Stimulated activated naive CD8-positive, alpha-beta T cell treated with anti-CD3 and anti-CD28 coated beads, Interleukin-15, Interleukin-2, amounts not matched to agents 100 ng/mL and 50 ng/mL, for 24 hours (primary cell): ENCODE measurements at regions not wholly inside any gene's neighbourhood (a gene's known extent, or its start where the extent isn't known, plus 50 kb on each side); places are given as distances from the start of the nearest gene placed in this dataset.
"Not testable (repeated sequence)": the region's sequence is repeated elsewhere in the genome, so short reads cannot be mapped to it uniquely, and the experiment has no call there.

Source experiments
- H3K27ac Mint-ChIP-seq: one replicate; pipeline ENCODE4 v1.8.0; 2021; ENCODE audit warnings: mild to moderate bottlenecking, mixed read lengths
- H3K27me3 Mint-ChIP-seq: one replicate; pipeline ENCODE4 v1.8.0; 2021; ENCODE audit warnings: mixed read lengths
- H3K36me3 Mint-ChIP-seq: one replicate; pipeline ENCODE4 v1.8.0; 2021; ENCODE audit warnings: low read depth, mixed read lengths
- H3K4me1 Mint-ChIP-seq: one replicate; pipeline ENCODE4 v1.8.0; 2021; ENCODE audit warnings: low read depth, mixed read lengths
- H3K4me3 Mint-ChIP-seq: one replicate; pipeline ENCODE4 v1.8.0; 2021; ENCODE audit warnings: mild to moderate bottlenecking, mixed read lengths
- H3K9me3 Mint-ChIP-seq: one replicate; pipeline ENCODE4 v1.8.0; 2021; ENCODE audit warnings: mixed read lengths

- not testable (repeated sequence) for H3K9me3 Mint-ChIP-seq, H3K4me3 Mint-ChIP-seq, H3K27ac Mint-ChIP-seq, H3K27me3 Mint-ChIP-seq, H3K4me1 Mint-ChIP-seq, H3K36me3 Mint-ChIP-seq
Measured at GRCh38 chr15:20211508-20211907, 330.1 kb downstream of the GOLGA6L6 start.

GRCh38 chr15:20209973-20210372 is 331.6 kb downstream of the GOLGA6L6 start:
- H3K9me3 Mint-ChIP-seq, H3K27me3 Mint-ChIP-seq, H3K27ac Mint-ChIP-seq, H3K4me1 Mint-ChIP-seq, H3K4me3 Mint-ChIP-seq, H3K36me3 Mint-ChIP-seq: not testable (repeated sequence)

GRCh38 chr15:20207607-20208006 is 334.0 kb downstream of the GOLGA6L6 start:
- H3K9me3 Mint-ChIP-seq, H3K4me3 Mint-ChIP-seq, H3K27me3 Mint-ChIP-seq: not testable (repeated sequence)

GRCh38 chr15:20207198-20207597 is 334.4 kb downstream of the GOLGA6L6 start:
- not testable (repeated sequence) for H3K27ac Mint-ChIP-seq, H3K9me3 Mint-ChIP-seq, H3K4me3 Mint-ChIP-seq, H3K27me3 Mint-ChIP-seq, H3K36me3 Mint-ChIP-seq, H3K4me1 Mint-ChIP-seq

More at GRCh38 chr15:20207607-20208006, 334.0 kb downstream of the GOLGA6L6 start:
- not testable (repeated sequence) for H3K36me3 Mint-ChIP-seq, H3K27ac Mint-ChIP-seq, H3K4me1 Mint-ChIP-seq

- not testable (repeated sequence) for H3K4me3 Mint-ChIP-seq, H3K36me3 Mint-ChIP-seq, H3K4me1 Mint-ChIP-seq, H3K9me3 Mint-ChIP-seq, H3K27ac Mint-ChIP-seq, H3K27me3 Mint-ChIP-seq
Measured at GRCh38 chr15:20204177-20204866, 337.3 kb downstream of the GOLGA6L6 start.

- H3K27me3 Mint-ChIP-seq, H3K27ac Mint-ChIP-seq, H3K9me3 Mint-ChIP-seq, H3K36me3 Mint-ChIP-seq, H3K4me3 Mint-ChIP-seq, H3K4me1 Mint-ChIP-seq: not testable (repeated sequence)
Measured at GRCh38 chr15:20203649-20204150, 337.9 kb downstream of the GOLGA6L6 start.

- not testable (repeated sequence) for H3K4me3 Mint-ChIP-seq, H3K27me3 Mint-ChIP-seq, H3K9me3 Mint-ChIP-seq, H3K4me1 Mint-ChIP-seq, H3K36me3 Mint-ChIP-seq, H3K27ac Mint-ChIP-seq
Measured at GRCh38 chr15:20194591-20195198, 346.9 kb downstream of the GOLGA6L6 start.

- not testable (repeated sequence) for H3K27me3 Mint-ChIP-seq, H3K9me3 Mint-ChIP-seq, H3K27ac Mint-ChIP-seq, H3K36me3 Mint-ChIP-seq, H3K4me3 Mint-ChIP-seq, H3K4me1 Mint-ChIP-seq
Measured at GRCh38 chr15:20192982-20193929, 348.3 kb downstream of the GOLGA6L6 start.

- H3K27ac Mint-ChIP-seq, H3K36me3 Mint-ChIP-seq, H3K4me1 Mint-ChIP-seq, H3K4me3 Mint-ChIP-seq, H3K27me3 Mint-ChIP-seq, H3K9me3 Mint-ChIP-seq: not testable (repeated sequence)
Measured at GRCh38 chr15:20191508-20192125, 350.0 kb downstream of the GOLGA6L6 start.

GRCh38 chr15:20188611-20189010 is 353.0 kb downstream of the GOLGA6L6 start:
- not testable (repeated sequence) for H3K36me3 Mint-ChIP-seq, H3K27ac Mint-ChIP-seq, H3K4me1 Mint-ChIP-seq, H3K9me3 Mint-ChIP-seq, H3K4me3 Mint-ChIP-seq, H3K27me3 Mint-ChIP-seq

GRCh38 chr15:20187370-20188355 is 353.9 kb downstream of the GOLGA6L6 start:
- H3K36me3 Mint-ChIP-seq, H3K4me1 Mint-ChIP-seq, H3K4me3 Mint-ChIP-seq, H3K27ac Mint-ChIP-seq, H3K27me3 Mint-ChIP-seq, H3K9me3 Mint-ChIP-seq: not testable (repeated sequence)

GRCh38 chr15:20184879-20185278 is 356.7 kb downstream of the GOLGA6L6 start:
- not testable (repeated sequence) for H3K27me3 Mint-ChIP-seq, H3K9me3 Mint-ChIP-seq, H3K4me3 Mint-ChIP-seq, H3K4me1 Mint-ChIP-seq, H3K36me3 Mint-ChIP-seq, H3K27ac Mint-ChIP-seq

GRCh38 chr15:20168221-20168620 is 373.4 kb downstream of the GOLGA6L6 start:
- not testable (repeated sequence) for H3K27ac Mint-ChIP-seq, H3K9me3 Mint-ChIP-seq, H3K4me3 Mint-ChIP-seq, H3K36me3 Mint-ChIP-seq, H3K27me3 Mint-ChIP-seq, H3K4me1 Mint-ChIP-seq

GRCh38 chr15:20153528-20153927 is 388.1 kb downstream of the GOLGA6L6 start:
- not testable (repeated sequence) for H3K4me1 Mint-ChIP-seq, H3K9me3 Mint-ChIP-seq, H3K4me3 Mint-ChIP-seq, H3K27ac Mint-ChIP-seq, H3K27me3 Mint-ChIP-seq, H3K36me3 Mint-ChIP-seq
